ENCODE measurements at regions not wholly inside any gene's neighbourhood (a gene's known extent, or its start where the extent isn't known, plus 50 kb on each side); places are given as distances from the start of the nearest gene placed in this dataset.

DNA sequence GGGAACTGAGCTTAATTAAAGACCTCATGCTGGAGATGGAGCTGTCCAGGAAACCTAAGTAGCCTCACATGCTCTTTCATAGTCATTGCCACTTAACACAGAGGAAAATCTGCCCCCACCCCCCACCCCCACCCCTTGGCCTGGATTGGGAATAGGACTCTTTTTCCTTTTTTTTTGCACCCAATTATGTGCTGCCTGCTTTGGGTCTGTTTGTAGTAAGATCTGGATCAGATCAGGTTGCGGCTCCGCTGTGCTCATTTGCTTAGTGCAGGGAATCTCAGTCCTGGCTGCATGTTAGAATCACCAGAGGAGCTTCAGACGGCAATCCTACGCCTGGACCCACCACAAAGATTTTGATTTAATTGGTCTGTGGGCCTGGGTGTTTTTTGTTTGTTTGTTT is 219.0 kb downstream of the UTP18 start:
- TF ChIP-seq CTCF (IDR thresholded peaks at IDR 0.05; ENCODE audit: insufficient read depth, low read length, poor library complexity, severe bottlenecking) (no peak), EZH2phosphoT487 (conservative IDR thresholded peaks at IDR 0.05; ENCODE audit: low read length) (no peak)
